HCEC 1CT (cell line): ENCODE measurements at regions not wholly inside any gene's neighbourhood (a gene's known extent, or its start where the extent isn't known, plus 50 kb on each side); places are given as distances from the start of the nearest gene placed in this dataset.
"Not testable (repeated sequence)": the region's sequence is repeated elsewhere in the genome, so short reads cannot be mapped to it uniquely, and the experiment has no call there.

Experiments
- DNase-seq: peaks from one replicate; pipeline ENCODE4 v3.0.0-alpha.2; 2017

- no peak for DNase-seq
These were observed 230.5 kb downstream of the TM9SF2 start for GRCh38 chr13:99731747-99732146.

- no peak for DNase-seq
These were observed 229.1 kb downstream of the TM9SF2 start for GRCh38 chr13:99730403-99730802.

- no peak for DNase-seq
These were observed 228.5 kb downstream of the TM9SF2 start for GRCh38 chr13:99729745-99730144.

GRCh38 chr13:99727651-99728050 lies 226.4 kb downstream of the TM9SF2 start:
- DNase-seq = not testable (repeated sequence)

GRCh38 chr13:99726282-99726894 lies 225.1 kb downstream of the TM9SF2 start:
- no peak for DNase-seq

GRCh38 chr13:99725644-99726043 lies 224.4 kb downstream of the TM9SF2 start:
- DNase-seq = no peak

- DNase-seq = no peak
These were observed 223.6 kb downstream of the TM9SF2 start for GRCh38 chr13:99724633-99725517.

GRCh38 chr13:99723878-99724277 lies 222.6 kb downstream of the TM9SF2 start:
- DNase-seq = no peak

GRCh38 chr13:99722931-99723330 lies 221.7 kb downstream of the TM9SF2 start:
- no peak for DNase-seq

GRCh38 chr13:99722338-99722818 lies 221.1 kb downstream of the TM9SF2 start:
- DNase-seq = no peak

- DNase-seq = no peak
These were observed 220.5 kb downstream of the TM9SF2 start for GRCh38 chr13:99721606-99722337.

GRCh38 chr13:99717959-99718674 lies 216.8 kb downstream of the TM9SF2 start:
- no peak for DNase-seq

- DNase-seq = no peak
These were observed 207.9 kb downstream of the TM9SF2 start for GRCh38 chr13:99709134-99709533.

GRCh38 chr13:99704390-99704789 lies 203.1 kb downstream of the TM9SF2 start:
- no peak for DNase-seq

GRCh38 chr13:99703908-99704307 lies 202.6 kb downstream of the TM9SF2 start:
- DNase-seq = no peak

- no peak for DNase-seq
These were observed 201.5 kb downstream of the TM9SF2 start for GRCh38 chr13:99702687-99703319.

- no peak for DNase-seq
These were observed 199.2 kb downstream of the TM9SF2 start for GRCh38 chr13:99700468-99700867.

GRCh38 chr13:99698816-99699099 lies 197.5 kb downstream of the TM9SF2 start:
- DNase-seq = no peak

- no peak for DNase-seq
These were observed 196.9 kb downstream of the TM9SF2 start for GRCh38 chr13:99698010-99698815.

- no peak for DNase-seq
These were observed 194.6 kb downstream of the TM9SF2 start for GRCh38 chr13:99695857-99696256.

- no peak for DNase-seq
These were observed 192.8 kb downstream of the TM9SF2 start for GRCh38 chr13:99693852-99694611.
